AG09309 (cell line): ENCODE measurements at regions not wholly inside any gene's neighbourhood (a gene's known extent, or its start where the extent isn't known, plus 50 kb on each side); places are given as distances from the start of the nearest gene placed in this dataset.
"Not testable (repeated sequence)": the region's sequence is repeated elsewhere in the genome, so short reads cannot be mapped to it uniquely, and the experiment has no call there.

Source experiments
- DNase-seq: peaks from one replicate; pipeline ENCODE4 v3.0.0-alpha.2; 2010; ENCODE audit warnings: low read depth
- H3K4me3 ChIP-seq: 2 replicates; pipeline ENCODE4 v1.5.1; 2011; ENCODE audit warnings: mild to moderate bottlenecking, low read depth, low read length, moderate library complexity; ENCODE audit not compliant: control insufficient read depth
- TF ChIP-seq, protein P1 (sequence below): IDR thresholded peaks from 2 replicates; pipeline ENCODE4 v1.5.1; 2011; ENCODE audit warnings: mild to moderate bottlenecking, low read depth, low read length, inconsistent platforms; ENCODE audit not compliant: insufficient read depth, control insufficient read depth; ENCODE audit errors: missing control alignments

DNA sequence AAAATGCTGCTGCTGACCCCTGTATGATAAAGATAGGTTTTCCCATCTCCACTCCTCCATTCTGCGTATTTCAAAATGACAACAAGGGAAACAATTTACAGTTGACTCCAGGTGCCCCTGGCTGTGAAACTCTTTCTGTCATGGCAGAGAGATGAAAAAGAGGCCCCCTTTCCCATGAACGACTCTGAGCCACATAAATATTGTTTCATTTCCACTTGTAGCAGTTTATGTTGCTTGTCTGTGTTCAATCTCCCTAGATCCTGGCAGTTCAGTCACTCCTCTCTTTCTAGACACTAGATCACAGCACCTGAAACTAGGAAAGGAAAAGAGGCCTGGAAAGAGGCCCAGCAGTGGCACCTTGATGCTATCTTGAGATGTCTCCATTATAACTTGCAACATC, 121.0 kb upstream of the ZNF521 start:
- TF ChIP-seq, protein P1, sequence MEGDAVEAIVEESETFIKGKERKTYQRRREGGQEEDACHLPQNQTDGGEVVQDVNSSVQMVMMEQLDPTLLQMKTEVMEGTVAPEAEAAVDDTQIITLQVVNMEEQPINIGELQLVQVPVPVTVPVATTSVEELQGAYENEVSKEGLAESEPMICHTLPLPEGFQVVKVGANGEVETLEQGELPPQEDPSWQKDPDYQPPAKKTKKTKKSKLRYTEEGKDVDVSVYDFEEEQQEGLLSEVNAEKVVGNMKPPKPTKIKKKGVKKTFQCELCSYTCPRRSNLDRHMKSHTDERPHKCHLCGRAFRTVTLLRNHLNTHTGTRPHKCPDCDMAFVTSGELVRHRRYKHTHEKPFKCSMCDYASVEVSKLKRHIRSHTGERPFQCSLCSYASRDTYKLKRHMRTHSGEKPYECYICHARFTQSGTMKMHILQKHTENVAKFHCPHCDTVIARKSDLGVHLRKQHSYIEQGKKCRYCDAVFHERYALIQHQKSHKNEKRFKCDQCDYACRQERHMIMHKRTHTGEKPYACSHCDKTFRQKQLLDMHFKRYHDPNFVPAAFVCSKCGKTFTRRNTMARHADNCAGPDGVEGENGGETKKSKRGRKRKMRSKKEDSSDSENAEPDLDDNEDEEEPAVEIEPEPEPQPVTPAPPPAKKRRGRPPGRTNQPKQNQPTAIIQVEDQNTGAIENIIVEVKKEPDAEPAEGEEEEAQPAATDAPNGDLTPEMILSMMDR = no peak
- no peak overlapping the region for H3K4me3 ChIP-seq
- DNase-seq = no peak

DNA sequence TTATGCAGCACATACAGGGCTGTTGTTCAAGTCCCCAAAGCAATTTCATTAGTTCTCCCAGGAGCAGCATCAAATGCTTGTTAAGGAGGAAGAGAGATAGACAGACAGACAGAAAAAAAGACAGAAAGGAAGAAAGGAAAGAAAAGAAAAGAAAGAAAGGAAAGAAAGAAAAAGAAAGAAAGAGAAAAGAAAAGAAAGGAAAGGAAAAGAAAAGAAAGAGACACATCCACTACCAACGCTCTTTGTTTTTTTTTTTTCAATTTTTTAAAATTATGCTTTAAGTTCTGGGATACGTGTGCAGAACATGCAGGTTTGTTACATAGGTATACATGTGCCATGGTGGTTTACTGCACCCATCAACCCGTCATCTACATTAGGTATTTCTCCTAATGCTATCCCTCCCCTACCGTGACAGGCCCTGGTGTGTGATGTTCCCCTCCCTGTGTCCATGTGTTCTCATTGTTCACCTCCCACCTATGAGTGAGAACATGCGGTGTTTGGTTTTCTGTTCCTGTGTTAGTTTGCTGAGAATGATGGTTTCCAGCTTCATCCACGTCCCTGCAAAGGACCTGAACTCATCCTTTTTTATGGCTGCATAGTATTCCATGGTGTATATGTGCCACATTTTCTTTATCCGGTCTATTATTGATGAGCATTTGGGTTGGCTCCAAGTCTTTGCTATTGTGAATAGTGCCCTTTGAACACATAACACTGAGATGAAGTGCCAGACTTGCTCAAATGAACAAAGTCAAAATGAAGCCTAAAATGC, 119.0 kb upstream of the ZNF521 start:
- H3K4me3 ChIP-seq, DNase-seq: not testable (repeated sequence)

DNA sequence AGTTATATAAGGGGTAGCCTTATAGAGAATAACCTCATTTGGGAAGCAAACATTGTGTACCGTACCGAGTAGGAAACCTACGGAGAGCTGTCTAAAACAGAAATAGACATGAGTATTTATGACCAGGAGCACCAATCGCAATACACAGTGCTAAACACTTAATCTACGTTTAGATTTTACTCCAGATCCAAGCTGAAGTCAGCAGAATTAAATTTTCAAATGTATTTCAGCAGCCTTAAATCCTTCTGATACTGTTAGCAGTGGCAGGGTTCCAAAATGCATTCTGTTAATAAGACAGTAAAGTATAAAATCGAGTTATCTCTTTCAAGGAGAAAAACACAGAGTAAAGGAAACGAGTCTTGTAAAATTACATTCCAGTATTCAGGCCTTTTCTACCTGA, 118.1 kb upstream of the ZNF521 start:
- no peak for DNase-seq
- TF ChIP-seq, protein P1 = no peak
- H3K4me3 ChIP-seq = no peak overlapping the region

DNA sequence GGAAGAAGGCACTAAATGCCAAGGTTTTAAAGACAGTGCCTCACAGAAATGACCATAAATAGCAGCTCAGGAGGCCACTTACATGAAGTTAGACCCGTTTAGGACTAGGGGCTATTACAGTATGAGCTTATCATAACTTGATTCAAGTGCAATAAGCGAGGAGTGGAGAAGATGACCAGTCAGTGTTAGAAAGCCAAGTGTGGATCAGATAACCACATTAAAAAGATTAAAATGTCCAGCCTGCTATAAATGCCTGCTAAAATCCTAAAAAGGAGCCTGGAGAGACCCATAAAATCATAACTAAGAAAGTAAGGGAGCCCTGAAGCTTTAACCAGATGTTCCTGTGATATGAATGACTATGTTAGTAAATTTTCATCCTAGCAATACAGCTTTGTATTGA, 117.5 kb upstream of the ZNF521 start:
- no peak for DNase-seq
- no peak overlapping the region for H3K4me3 ChIP-seq
- TF ChIP-seq, protein P1 = no peak

DNA sequence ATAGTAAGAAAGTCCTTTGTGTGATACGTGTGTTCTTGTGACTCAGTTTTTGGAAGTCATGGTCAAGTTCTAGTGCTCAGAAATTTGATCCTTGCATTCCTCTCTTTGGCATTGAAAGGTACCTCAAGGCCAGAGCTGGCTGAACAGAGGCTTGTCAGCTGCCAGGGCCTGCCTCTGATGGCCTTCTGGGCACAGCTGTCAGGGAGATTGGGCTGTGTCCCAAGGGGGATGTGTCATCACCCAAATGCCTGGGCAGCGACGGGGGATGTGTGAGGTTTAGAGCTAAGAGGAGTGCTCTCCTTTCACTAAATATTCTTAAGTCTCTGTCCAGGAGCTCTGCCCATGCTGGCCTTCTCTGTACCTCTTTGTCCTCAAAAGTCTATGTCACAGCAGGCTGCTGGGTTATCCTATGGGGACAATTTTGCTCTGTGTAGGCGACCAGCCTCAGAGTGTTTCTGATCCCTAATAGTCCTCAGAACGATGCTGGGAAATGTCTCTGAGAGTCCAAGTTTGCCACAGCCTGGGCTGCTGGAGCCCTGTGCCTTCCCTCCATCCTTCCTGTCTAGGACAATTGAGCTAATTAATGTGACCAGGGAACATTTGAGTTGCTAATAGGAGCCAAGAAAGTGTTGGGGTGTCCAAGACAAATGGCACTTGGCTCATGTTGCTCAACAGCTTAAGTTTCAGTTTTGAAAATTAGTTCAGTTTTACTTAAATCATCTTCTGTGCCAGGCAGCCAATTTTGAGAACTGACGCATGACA, 115.4 kb upstream of the ZNF521 start:
- TF ChIP-seq, protein P1 = no peak
- H3K4me3 ChIP-seq = no peak overlapping the region
- DNase-seq = no peak

DNA sequence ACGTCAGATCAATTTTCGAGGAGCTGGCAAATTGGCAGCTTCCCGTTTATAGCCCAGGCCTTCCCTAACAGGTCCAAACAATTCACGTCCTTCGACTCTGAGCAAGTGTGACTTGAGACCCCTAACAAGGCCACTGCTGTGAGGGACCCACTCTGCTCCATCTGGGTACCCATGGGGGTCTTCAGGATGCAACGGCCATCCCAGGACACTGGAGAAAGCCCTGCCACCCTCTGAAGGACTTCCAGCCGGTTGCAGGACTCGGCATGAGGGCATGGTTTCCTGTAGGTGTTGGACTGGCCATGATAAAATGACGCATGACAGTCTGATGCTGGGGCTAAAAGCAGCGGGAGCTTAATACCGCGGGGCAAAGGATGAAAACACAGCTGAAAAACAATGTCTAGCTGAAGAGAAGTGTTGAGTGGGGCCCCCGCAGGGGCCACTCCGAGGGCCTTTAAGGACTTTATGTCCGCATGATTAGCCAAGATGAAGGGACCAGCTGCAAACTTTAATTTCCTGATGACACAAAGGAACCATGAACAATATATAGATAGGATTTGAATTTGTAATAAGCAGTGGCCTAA, 113.3 kb upstream of the ZNF521 start:
- TF ChIP-seq, protein P1 = no peak
- no peak overlapping the region for H3K4me3 ChIP-seq
- no peak for DNase-seq

DNA sequence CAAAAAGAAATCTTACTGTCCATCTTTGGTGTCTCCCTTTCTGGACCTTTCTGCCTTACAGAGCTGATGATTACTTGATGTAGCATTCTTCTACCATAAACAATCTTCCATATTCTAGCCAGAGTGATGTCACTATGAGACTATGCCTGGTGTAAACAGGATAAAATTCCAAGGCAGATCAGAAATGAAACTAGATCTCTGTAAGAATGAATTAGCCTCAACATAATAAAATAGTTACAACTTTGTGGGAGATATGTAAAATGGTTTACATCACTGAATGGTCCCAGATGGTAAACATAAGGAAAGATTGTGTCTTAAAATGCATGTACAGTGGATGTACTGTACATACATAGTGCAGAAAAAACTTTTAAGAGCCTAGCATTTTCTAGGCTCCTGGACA, 112.3 kb upstream of the ZNF521 start:
- TF ChIP-seq, protein P1 = no peak
- H3K4me3 ChIP-seq = no peak overlapping the region
- DNase-seq = no peak
